HepG2 (cell line): ENCODE measurements at regions not wholly inside any gene's neighbourhood (a gene's known extent, or its start where the extent isn't known, plus 50 kb on each side); places are given as distances from the start of the nearest gene placed in this dataset.
A peak's percentile ranks its signal among the peaks of the same experiment; 100 is the strongest.

Experiments used
- EP300 ChIP-seq, 3 experiments: sonication (generic) in 1 of 3; formaldehyde crosslinking in 1 of 3; IDR thresholded peaks; 2 replicates each; pipeline versions ENCODE4 v1.5.1 to v1.6.1; 2011 to 2020; ENCODE audit warnings: low read depth in 2 of 3, low read length in 2 of 3, borderline replicate concordance in 1 of 3, improper control_type of control experiment in 1 of 3, mild to moderate bottlenecking in 1 of 3, missing genetic modification reagents in 1 of 3, moderate library complexity in 1 of 3
- HDAC6 ChIP-seq: fragments of 200-600 bp; sonication (generic); IDR thresholded peaks from 2 replicates; pipeline ENCODE4 v1.7.0; 2017; ENCODE audit warnings: mild to moderate bottlenecking, antibody characterized with exemption, low read length, low read depth
- HOXA5 ChIP-seq: sonication (generic); formaldehyde crosslinking; IDR thresholded peaks from 2 replicates; pipeline ENCODE4 v1.4.0; 2020; ENCODE audit warnings: missing genetic modification reagents
- IKZF5 ChIP-seq: IDR thresholded peaks from 2 replicates; pipeline ENCODE4 v1.6.1; 2018; ENCODE audit warnings: missing genetic modification reagents, mild to moderate bottlenecking, missing compliant biosample characterization
- MEIS1 ChIP-seq: sonication (generic); formaldehyde crosslinking; IDR thresholded peaks from 2 replicates; pipeline ENCODE4 v1.9.0; 2021; ENCODE audit warnings: mild to moderate bottlenecking, missing genetic modification reagents, moderate library complexity, borderline replicate concordance
- PRDM10 ChIP-seq: sonication (generic); formaldehyde crosslinking; IDR thresholded peaks from 2 replicates; pipeline ENCODE4 v1.4.0; 2020; ENCODE audit warnings: low read depth, missing genetic modification reagents
- SIX4 ChIP-seq: sonication (generic); formaldehyde crosslinking; IDR thresholded peaks from 2 replicates; pipeline ENCODE4 v1.4.0; 2020; ENCODE audit warnings: missing genetic modification reagents
- SPEN ChIP-seq: sonication (generic); formaldehyde crosslinking; IDR thresholded peaks from 2 replicates; pipeline ENCODE4 v1.5.1; 2020; ENCODE audit warnings: low read depth, mild to moderate bottlenecking, missing genetic modification reagents
- TCF12 ChIP-seq, 2 experiments: fragments of 450-650 bp in 1 of 2; sonication (generic) in 1 of 2; formaldehyde crosslinking in 1 of 2; IDR thresholded peaks; 2 replicates each; pipeline versions ENCODE4 v1.6.1 to v1.8.0; 2017 to 2022; ENCODE audit warnings: antibody characterized with exemption in 1 of 2, mild to moderate bottlenecking in 1 of 2, missing genetic modification reagents in 1 of 2, moderate library complexity in 1 of 2
- TEAD3 ChIP-seq: optimal IDR thresholded peaks from 2 replicates; pipeline ENCODE3; 2016; ENCODE audit warnings: borderline replicate concordance
- TFAP4 ChIP-seq: sonication (generic); IDR thresholded peaks from 2 replicates; pipeline ENCODE4 v1.6.1; 2016; ENCODE audit warnings: low read depth, borderline replicate concordance
- THRA ChIP-seq: sonication (generic); formaldehyde crosslinking; IDR thresholded peaks from 2 replicates; pipeline ENCODE4 v1.4.0; 2020; ENCODE audit warnings: missing genetic modification reagents, borderline replicate concordance
- ZNF280D ChIP-seq: sonication (generic); formaldehyde crosslinking; IDR thresholded peaks from 2 replicates; pipeline ENCODE4 v1.5.1; 2020; ENCODE audit warnings: mild to moderate bottlenecking, missing genetic modification reagents
- ZNF446 ChIP-seq: sonication (generic); formaldehyde crosslinking; IDR thresholded peaks from 2 replicates; pipeline ENCODE4 v1.5.0; 2020; ENCODE audit warnings: mild to moderate bottlenecking, missing genetic modification reagents
- ZNF644 ChIP-seq: IDR thresholded peaks from 2 replicates; pipeline ENCODE4 v1.6.1; 2016; ENCODE audit warnings: low read depth
- ZSCAN12 ChIP-seq: sonication (generic); formaldehyde crosslinking; IDR thresholded peaks from 2 replicates; pipeline ENCODE4 v1.9.0; 2021; ENCODE audit warnings: mild to moderate bottlenecking, missing genetic modification reagents

GRCh38 chr6:157728183-157728881 is 94.7 kb upstream of the SNX9 start (continued):
- TF ChIP-seq THRA, result peak; percentile 79
- no peak; the same call in 1 of the 2 replicates for TF ChIP-seq ZNF446 (CRISPR knock-in tag)
- TF ChIP-seq TCF12 (IDR thresholded peaks at IDR 0.05), result no peak
- peak; percentile 55; the same call in 1 of the 2 replicates for TF ChIP-seq TCF12 (CRISPR knock-in tag; IDR thresholded peaks at IDR 0.05)
- TF ChIP-seq ZSCAN12 (CRISPR knock-in tag), result no peak
- TF ChIP-seq SIX4 (CRISPR knock-in tag), result peak; percentile 67
- peak; percentile 84 to 91 for TF ChIP-seq EP300 (IDR thresholded peaks at IDR 0.05; ENCODE audit: low read depth in 2 of 2, low read length in 2 of 2)
- TF ChIP-seq EP300 (CRISPR knock-in tag; IDR thresholded peaks at IDR 0.05; ENCODE audit: borderline replicate concordance), result peak; percentile 80
- peak; percentile 81 for TF ChIP-seq TFAP4
- no peak for TF ChIP-seq HDAC6
- peak; percentile 69 for TF ChIP-seq ZNF644 (CRISPR knock-in tag)
- no peak for TF ChIP-seq SPEN (CRISPR knock-in tag)
- TF ChIP-seq PRDM10 (CRISPR knock-in tag), result peak; percentile 98
- peak; percentile 71 for TF ChIP-seq TEAD3
- TF ChIP-seq HOXA5, result peak; percentile 80; the same call in 1 of the 2 replicates
- TF ChIP-seq ZNF280D, result peak; percentile 74; the same call in 1 of the 2 replicates
- TF ChIP-seq IKZF5 (CRISPR knock-in tag), result peak; percentile 73
- no peak for TF ChIP-seq MEIS1
